GM18519 (cell line): ENCODE measurements at regions not wholly inside any gene's neighbourhood (a gene's known extent, or its start where the extent isn't known, plus 50 kb on each side); places are given as distances from the start of the nearest gene placed in this dataset.
A peak's percentile ranks its signal among the peaks of the same experiment; 100 is the strongest.

ENCODE experiments used
- ATAC-seq: cut with Tn5 transposase; IDR thresholded peaks from one replicate; pipeline ENCODE4 v1.9.1; 2021; ENCODE audit warnings: mild to moderate bottlenecking, moderate library complexity; ENCODE audit not compliant: unreplicated experiment, low FRiP score

GRCh38 chr2:766255-766654 lies 89.0 kb upstream of the TMEM18 start:
- no peak for ATAC-seq

- ATAC-seq, result no peak
Measured at GRCh38 chr2:765369-765768, 88.2 kb upstream of the TMEM18 start.

GRCh38 chr2:763766-764525 lies 86.7 kb upstream of the TMEM18 start:
- ATAC-seq, result no peak

GRCh38 chr2:762646-763045 lies 85.4 kb upstream of the TMEM18 start:
- no peak for ATAC-seq

GRCh38 chr2:761384-761783 lies 84.2 kb upstream of the TMEM18 start:
- ATAC-seq, result no peak

GRCh38 chr2:760001-760400 lies 82.8 kb upstream of the TMEM18 start:
- ATAC-seq, result no peak

- ATAC-seq, result no peak
Measured at GRCh38 chr2:758073-758820, 81.0 kb upstream of the TMEM18 start.

GRCh38 chr2:753123-753522 lies 75.9 kb upstream of the TMEM18 start:
- no peak for ATAC-seq

GRCh38 chr2:751474-751873 lies 74.3 kb upstream of the TMEM18 start:
- no peak for ATAC-seq

- ATAC-seq, result no peak
Measured at GRCh38 chr2:750628-751027, 73.4 kb upstream of the TMEM18 start.

GRCh38 chr2:747762-748351 lies 70.7 kb upstream of the TMEM18 start:
- no peak for ATAC-seq

- no peak for ATAC-seq
Measured at GRCh38 chr2:746697-747096, 69.5 kb upstream of the TMEM18 start.

GRCh38 chr2:744088-744487 lies 66.9 kb upstream of the TMEM18 start:
- no peak for ATAC-seq

GRCh38 chr2:742221-742620 lies 65.0 kb upstream of the TMEM18 start:
- ATAC-seq, result no peak

- no peak for ATAC-seq
Measured at GRCh38 chr2:741195-741496, 63.9 kb upstream of the TMEM18 start.

- peak; percentile 54 for ATAC-seq
Measured at GRCh38 chr2:740322-741194, 63.4 kb upstream of the TMEM18 start.

GRCh38 chr2:739864-740321 lies 62.7 kb upstream of the TMEM18 start:
- peak; percentile 27 for ATAC-seq

GRCh38 chr2:736939-737338 lies 59.7 kb upstream of the TMEM18 start:
- no peak for ATAC-seq

- ATAC-seq, result no peak
Measured at GRCh38 chr2:735670-736218, 58.5 kb upstream of the TMEM18 start.

GRCh38 chr2:734496-734895 lies 57.3 kb upstream of the TMEM18 start:
- no peak for ATAC-seq

GRCh38 chr2:733495-733894 lies 56.3 kb upstream of the TMEM18 start:
- ATAC-seq, result no peak
